ENCODE measurements at regions not wholly inside any gene's neighbourhood (a gene's known extent, or its start where the extent isn't known, plus 50 kb on each side); places are given as distances from the start of the nearest gene placed in this dataset.

DNA sequence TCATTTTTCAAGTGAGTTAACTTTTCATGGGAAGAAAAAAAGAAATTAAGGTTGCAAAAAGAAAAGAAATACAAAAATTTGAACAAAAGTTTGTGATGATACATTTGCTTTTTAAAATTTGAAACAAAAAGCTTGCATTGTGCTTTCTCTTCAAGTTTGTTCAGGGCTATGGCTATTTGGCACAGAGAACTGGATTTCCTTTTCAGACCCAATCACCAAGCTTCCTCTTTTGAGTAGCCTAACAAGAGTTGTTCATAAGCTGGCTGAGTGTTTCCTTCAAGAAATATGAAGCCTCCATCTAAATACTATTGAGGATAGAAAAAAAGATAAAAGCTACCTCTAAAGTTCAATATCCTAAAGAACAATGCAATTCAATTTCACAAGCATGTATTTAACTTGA lies 787.8 kb downstream of the LIG4 start:
- Histone ChIP-seq H3K27me3 (no peaks in the 10 kb centered on the region), H3K27ac (no peak overlapping the region), H3K4me2 (no peak overlapping the region), H3K36me3 (replicated peaks; ENCODE audit: insufficient read depth, low read depth) (no peaks in the 10 kb centered on the region), H3K79me2 (no peaks in the 10 kb centered on the region), H2AFZ (no peak overlapping the region), H4K20me1 (ENCODE audit: insufficient read depth, poor library complexity, severe bottlenecking) (no peaks in the 10 kb centered on the region), H3K4me1 (ENCODE audit: insufficient read depth) (no peaks in the 10 kb centered on the region), H3K9me3 (ENCODE audit: low read depth) (no peaks in the 10 kb centered on the region), H3K9me2 (replicated peaks; ENCODE audit: insufficient read depth) (no peaks in the 10 kb centered on the region), H3K4me3 (no peak overlapping the region)
- DNase-seq (ENCODE audit: low spot score), result no peak
- TF ChIP-seq, protein P1, sequence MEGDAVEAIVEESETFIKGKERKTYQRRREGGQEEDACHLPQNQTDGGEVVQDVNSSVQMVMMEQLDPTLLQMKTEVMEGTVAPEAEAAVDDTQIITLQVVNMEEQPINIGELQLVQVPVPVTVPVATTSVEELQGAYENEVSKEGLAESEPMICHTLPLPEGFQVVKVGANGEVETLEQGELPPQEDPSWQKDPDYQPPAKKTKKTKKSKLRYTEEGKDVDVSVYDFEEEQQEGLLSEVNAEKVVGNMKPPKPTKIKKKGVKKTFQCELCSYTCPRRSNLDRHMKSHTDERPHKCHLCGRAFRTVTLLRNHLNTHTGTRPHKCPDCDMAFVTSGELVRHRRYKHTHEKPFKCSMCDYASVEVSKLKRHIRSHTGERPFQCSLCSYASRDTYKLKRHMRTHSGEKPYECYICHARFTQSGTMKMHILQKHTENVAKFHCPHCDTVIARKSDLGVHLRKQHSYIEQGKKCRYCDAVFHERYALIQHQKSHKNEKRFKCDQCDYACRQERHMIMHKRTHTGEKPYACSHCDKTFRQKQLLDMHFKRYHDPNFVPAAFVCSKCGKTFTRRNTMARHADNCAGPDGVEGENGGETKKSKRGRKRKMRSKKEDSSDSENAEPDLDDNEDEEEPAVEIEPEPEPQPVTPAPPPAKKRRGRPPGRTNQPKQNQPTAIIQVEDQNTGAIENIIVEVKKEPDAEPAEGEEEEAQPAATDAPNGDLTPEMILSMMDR (IDR thresholded peaks at IDR 0.05; ENCODE audit: poor library complexity), result no peak
- TF ChIP-seq EZH2phosphoT487 (IDR thresholded peaks at IDR 0.05; ENCODE audit: low read depth, severe bottlenecking, unreplicated experiment), result no peak
- TF ChIP-seq EZH2 (IDR thresholded peaks at IDR 0.05; ENCODE audit: borderline replicate concordance), result no peak

DNA sequence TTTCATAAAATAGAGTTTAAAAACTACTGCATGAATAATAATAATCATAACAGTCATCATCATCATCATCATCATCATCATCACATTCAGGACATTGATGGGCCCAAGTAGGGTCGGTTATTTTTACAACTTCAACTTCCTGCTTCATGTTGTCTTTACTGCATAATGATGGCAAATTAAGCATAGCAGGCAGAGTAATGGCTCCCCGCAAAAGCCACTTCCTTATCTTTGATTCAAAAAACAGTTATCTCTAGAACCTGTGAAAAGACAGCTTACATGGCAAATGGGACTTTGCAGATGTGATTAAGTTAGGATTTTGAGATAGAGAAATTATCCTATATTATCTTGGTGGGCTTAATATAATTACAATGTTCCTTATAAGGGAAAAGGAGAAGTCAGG lies 792.9 kb downstream of the LIG4 start:
- no peaks in the 10 kb centered on the region for H3K36me3 ChIP-seq (replicated peaks; ENCODE audit: insufficient read depth, low read depth)
- no peaks in the 10 kb centered on the region for H3K27me3 ChIP-seq
- H3K4me3 ChIP-seq, result no peak overlapping the region
- no peak for DNase-seq (ENCODE audit: low spot score)
- no peaks in the 10 kb centered on the region for H3K9me2 ChIP-seq (replicated peaks; ENCODE audit: insufficient read depth)
- H3K79me2 ChIP-seq, result no peaks in the 10 kb centered on the region
- H4K20me1 ChIP-seq (ENCODE audit: insufficient read depth, poor library complexity, severe bottlenecking), result no peaks in the 10 kb centered on the region
- no peak overlapping the region for H3K27ac ChIP-seq
- WGBS (ENCODE audit: low lambda C conversion rate, missing lambda C conversion rate), result 81% methylated on average over 2 of the region's 2 CpGs
- H3K9me3 ChIP-seq (ENCODE audit: low read depth), result no peaks in the 10 kb centered on the region
- TF ChIP-seq, protein P1 (IDR thresholded peaks at IDR 0.05; ENCODE audit: poor library complexity), result no peak
- no peak for TF ChIP-seq EZH2phosphoT487 (IDR thresholded peaks at IDR 0.05; ENCODE audit: low read depth, severe bottlenecking, unreplicated experiment)
- TF ChIP-seq EZH2 (IDR thresholded peaks at IDR 0.05; ENCODE audit: borderline replicate concordance), result no peak
- H3K4me2 ChIP-seq, result no peak overlapping the region
- peaks cover 3% of the 10 kb centered on the region for H3K4me1 ChIP-seq (ENCODE audit: insufficient read depth)
- no peak overlapping the region for H2AFZ ChIP-seq

DNA sequence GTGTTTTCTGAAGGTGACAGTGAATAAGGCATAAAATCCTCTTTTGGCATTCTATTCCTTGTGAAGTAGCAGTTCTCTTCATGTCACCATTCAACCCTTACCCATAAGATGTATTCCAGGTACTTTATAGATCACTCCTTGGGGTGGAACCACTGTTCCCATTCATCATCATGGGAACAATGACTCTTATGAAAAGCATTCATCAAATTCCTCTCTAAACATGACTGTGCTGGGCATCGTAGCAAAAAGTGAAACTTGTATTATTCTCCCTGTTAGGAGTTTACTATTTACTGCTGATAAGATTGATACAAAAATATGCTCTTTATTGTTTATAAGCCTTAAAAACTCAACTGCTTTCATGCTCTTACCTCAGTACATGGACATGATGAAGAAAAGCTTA lies 793.4 kb downstream of the LIG4 start:
- peaks cover 3% of the 10 kb centered on the region for H3K4me1 ChIP-seq (ENCODE audit: insufficient read depth)
- no peaks in the 10 kb centered on the region for H3K27me3 ChIP-seq
- no peaks in the 10 kb centered on the region for H3K36me3 ChIP-seq (replicated peaks; ENCODE audit: insufficient read depth, low read depth)
- no peak overlapping the region for H3K4me2 ChIP-seq
- no peak overlapping the region for H3K27ac ChIP-seq
- no peak overlapping the region for H3K4me3 ChIP-seq
- H2AFZ ChIP-seq, result no peak overlapping the region
- H3K9me3 ChIP-seq (ENCODE audit: low read depth), result no peaks in the 10 kb centered on the region
- H4K20me1 ChIP-seq (ENCODE audit: insufficient read depth, poor library complexity, severe bottlenecking), result no peaks in the 10 kb centered on the region
- TF ChIP-seq EZH2 (IDR thresholded peaks at IDR 0.05; ENCODE audit: borderline replicate concordance) (no peak), EZH2phosphoT487 (IDR thresholded peaks at IDR 0.05; ENCODE audit: low read depth, severe bottlenecking, unreplicated experiment) (no peak)
- TF ChIP-seq, protein P1 (IDR thresholded peaks at IDR 0.05; ENCODE audit: poor library complexity), result no peak
- H3K79me2 ChIP-seq, result no peaks in the 10 kb centered on the region
- 70% methylated on average over 1 of the region's 1 CpG for WGBS (ENCODE audit: low lambda C conversion rate, missing lambda C conversion rate)
- DNase-seq (ENCODE audit: low spot score), result no peak
- H3K9me2 ChIP-seq (replicated peaks; ENCODE audit: insufficient read depth), result no peaks in the 10 kb centered on the region

DNA sequence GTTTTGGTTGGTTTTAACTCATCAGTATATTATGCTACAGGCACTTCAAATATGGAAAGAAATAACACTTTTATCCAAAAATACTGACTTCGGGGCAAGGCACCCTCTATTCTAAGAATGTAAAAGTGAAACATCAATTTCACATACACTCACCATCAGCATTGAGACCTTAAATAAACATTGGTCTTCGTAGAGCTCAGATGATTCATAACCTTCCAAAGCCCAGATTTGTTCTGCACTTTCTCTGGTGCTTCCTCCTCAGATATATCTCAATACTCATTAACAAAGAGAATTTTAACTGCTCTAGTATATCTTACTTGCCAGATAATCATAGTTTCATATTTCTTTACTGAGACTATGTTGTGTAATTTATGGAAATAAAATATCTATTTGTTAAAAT lies 794.3 kb downstream of the LIG4 start:
- no peak for DNase-seq (ENCODE audit: low spot score)
- peaks cover 3% of the 10 kb centered on the region for H3K4me1 ChIP-seq (ENCODE audit: insufficient read depth)
- no peak overlapping the region for H3K27ac ChIP-seq
- H3K79me2 ChIP-seq, result no peaks in the 10 kb centered on the region
- H3K9me2 ChIP-seq (replicated peaks; ENCODE audit: insufficient read depth), result no peaks in the 10 kb centered on the region
- no peaks in the 10 kb centered on the region for H3K36me3 ChIP-seq (replicated peaks; ENCODE audit: insufficient read depth, low read depth)
- H3K4me3 ChIP-seq, result no peak overlapping the region
- H3K9me3 ChIP-seq (ENCODE audit: low read depth), result no peaks in the 10 kb centered on the region
- H3K4me2 ChIP-seq, result peak overlapping the region; percentile 47
- no peak overlapping the region for H2AFZ ChIP-seq
- H3K27me3 ChIP-seq, result no peaks in the 10 kb centered on the region
- no peaks in the 10 kb centered on the region for H4K20me1 ChIP-seq (ENCODE audit: insufficient read depth, poor library complexity, severe bottlenecking)
- WGBS (ENCODE audit: low lambda C conversion rate, missing lambda C conversion rate), result 46% methylated on average over 2 of the region's 2 CpGs
- no peak for TF ChIP-seq EZH2phosphoT487 (IDR thresholded peaks at IDR 0.05; ENCODE audit: low read depth, severe bottlenecking, unreplicated experiment)
- TF ChIP-seq, protein P1 (IDR thresholded peaks at IDR 0.05; ENCODE audit: poor library complexity), result no peak
- no peak for TF ChIP-seq EZH2 (IDR thresholded peaks at IDR 0.05; ENCODE audit: borderline replicate concordance)

Measured in hepatocyte (in vitro differentiated cells).